Mucosa of descending colon (tissue), 3 donors: ENCODE measurements at regions not wholly inside any gene's neighbourhood (a gene's known extent, or its start where the extent isn't known, plus 50 kb on each side); places are given as distances from the start of the nearest gene placed in this dataset.

Experiments used
- ATAC-seq: fragments of 200-7000 bp; cut with Tn5 transposase; one replicate; pipeline ENCODE4 v1.9.1; 2020; ENCODE audit warnings: mild to moderate bottlenecking, moderate library complexity
- DNase-seq, 3 donors: peaks; one replicate each; pipeline ENCODE4 v3.0.0-alpha.2; 2020
- H3K36me3 ChIP-seq: fragments of 200-600 bp; one replicate; pipeline ENCODE4 v1.8.0; 2021; ENCODE audit warnings: low read depth, mild to moderate bottlenecking
- H3K4me1 ChIP-seq: fragments of 200-600 bp; one replicate; pipeline ENCODE4 v1.8.0; 2021; ENCODE audit warnings: low read depth, mild to moderate bottlenecking
- H3K4me3 ChIP-seq: fragments of 200-600 bp; one replicate; pipeline ENCODE4 v1.8.0; 2021; ENCODE audit warnings: mild to moderate bottlenecking
- H3K9me3 ChIP-seq: fragments of 200-600 bp; one replicate; pipeline ENCODE4 v1.8.0; 2021; ENCODE audit warnings: mild to moderate bottlenecking
- intact Hi-C, 2 donors: fragments of 100-400 bp; cut with DNase I in 1 of 2; cut with micrococcal nuclease in 1 of 2; formaldehyde crosslinking; loops; one replicate each; pipeline versions ENCODE4 v1.11.0 to v1.11.1; 2022; cut with DNase I, micrococcal nuclease
- TF ChIP-seq, protein P1 (sequence below): fragments of 200-600 bp; IDR thresholded peaks from one replicate; pipeline ENCODE4 v1.8.0; 2022; ENCODE audit warnings: antibody characterized with exemption, mild to moderate bottlenecking
- donor health status: DM: no; HTN: no; CAD: no; lungs with moderate emphysema.
- donor health status: DM: no; HTN: no; CAD: no.
- donor health status: DM: no; HTN: yes; CAD: no.

DNA sequence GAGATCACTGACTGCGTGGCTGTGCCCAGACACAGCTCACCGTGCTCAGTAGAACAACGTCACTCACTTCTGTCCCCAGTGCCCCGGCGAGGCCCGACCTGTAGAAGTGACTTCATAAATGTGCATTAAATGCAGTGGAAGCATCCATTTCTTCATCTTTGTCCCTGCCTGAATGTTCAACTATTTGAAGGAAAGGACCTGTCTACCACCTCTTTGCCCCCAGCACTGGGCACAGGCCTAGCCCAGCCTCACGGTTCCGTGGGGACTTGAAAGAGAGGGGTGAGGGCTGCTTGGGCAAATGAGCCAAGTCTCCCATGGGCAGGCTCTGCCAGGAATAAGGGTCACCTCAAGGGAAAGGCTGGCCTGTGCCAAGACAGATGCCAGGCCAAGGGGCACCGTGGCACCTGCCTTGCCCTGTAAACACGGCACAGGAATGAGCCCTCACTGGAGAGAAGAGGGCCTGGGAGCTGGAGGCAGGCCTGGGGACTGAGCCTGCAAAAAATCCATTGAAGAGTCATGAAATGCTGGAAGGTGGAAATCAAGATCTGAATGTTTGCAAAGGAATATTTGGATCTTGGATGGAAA, 845.3 kb downstream of the BRD1 start:
- intact Hi-C loops, result no loop called here
- Histone ChIP-seq H3K36me3 (no peaks in the 10 kb centered on the region), H3K4me1 (no peaks in the 10 kb centered on the region), H3K9me3 (no peaks in the 10 kb centered on the region), H3K4me3 (no peak overlapping the region)
- DNase-seq, result no peak
- ATAC-seq, result no peak
- TF ChIP-seq, protein P1, sequence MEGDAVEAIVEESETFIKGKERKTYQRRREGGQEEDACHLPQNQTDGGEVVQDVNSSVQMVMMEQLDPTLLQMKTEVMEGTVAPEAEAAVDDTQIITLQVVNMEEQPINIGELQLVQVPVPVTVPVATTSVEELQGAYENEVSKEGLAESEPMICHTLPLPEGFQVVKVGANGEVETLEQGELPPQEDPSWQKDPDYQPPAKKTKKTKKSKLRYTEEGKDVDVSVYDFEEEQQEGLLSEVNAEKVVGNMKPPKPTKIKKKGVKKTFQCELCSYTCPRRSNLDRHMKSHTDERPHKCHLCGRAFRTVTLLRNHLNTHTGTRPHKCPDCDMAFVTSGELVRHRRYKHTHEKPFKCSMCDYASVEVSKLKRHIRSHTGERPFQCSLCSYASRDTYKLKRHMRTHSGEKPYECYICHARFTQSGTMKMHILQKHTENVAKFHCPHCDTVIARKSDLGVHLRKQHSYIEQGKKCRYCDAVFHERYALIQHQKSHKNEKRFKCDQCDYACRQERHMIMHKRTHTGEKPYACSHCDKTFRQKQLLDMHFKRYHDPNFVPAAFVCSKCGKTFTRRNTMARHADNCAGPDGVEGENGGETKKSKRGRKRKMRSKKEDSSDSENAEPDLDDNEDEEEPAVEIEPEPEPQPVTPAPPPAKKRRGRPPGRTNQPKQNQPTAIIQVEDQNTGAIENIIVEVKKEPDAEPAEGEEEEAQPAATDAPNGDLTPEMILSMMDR, result no peak

DNA sequence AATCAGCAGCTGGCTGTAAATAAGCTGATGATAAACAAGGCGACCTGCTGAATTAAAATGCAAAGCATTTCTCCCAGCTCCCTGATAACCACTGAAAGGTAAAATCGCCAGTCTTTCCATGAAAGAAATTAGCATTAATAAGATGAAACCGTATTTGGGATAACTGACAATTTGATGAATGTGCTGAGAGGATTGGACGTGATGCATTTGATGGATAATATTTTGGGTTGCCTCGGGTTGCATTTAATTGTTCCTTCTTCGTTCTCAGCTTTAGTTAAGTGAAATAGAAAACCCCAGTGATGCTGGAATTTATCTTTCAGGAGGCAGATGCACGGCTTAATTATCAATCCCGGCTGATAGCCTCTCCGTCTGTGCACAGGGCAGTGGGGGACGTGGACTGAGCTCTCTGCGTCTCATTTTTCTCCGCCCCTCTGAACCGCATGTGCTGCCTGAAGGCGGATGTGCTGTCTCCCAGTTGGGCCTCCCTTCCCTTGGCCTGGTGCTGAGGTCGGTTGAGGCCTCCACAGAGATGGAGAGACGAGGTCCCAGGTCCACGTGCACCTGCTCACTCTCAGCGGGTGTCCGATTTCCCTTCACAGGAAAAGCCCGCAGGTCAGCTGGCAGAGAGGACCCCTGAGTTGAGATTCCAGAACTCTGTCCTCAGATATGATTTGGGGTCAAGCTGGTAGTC, 846.2 kb downstream of the BRD1 start:
- DNase-seq (no peak), ATAC-seq (no peak)
- intact Hi-C loops, result no loop called here
- Histone ChIP-seq H3K4me1 (no peaks in the 10 kb centered on the region), H3K36me3 (no peaks in the 10 kb centered on the region), H3K4me3 (no peak overlapping the region), H3K9me3 (no peaks in the 10 kb centered on the region)
- TF ChIP-seq, protein P1, result no peak

DNA sequence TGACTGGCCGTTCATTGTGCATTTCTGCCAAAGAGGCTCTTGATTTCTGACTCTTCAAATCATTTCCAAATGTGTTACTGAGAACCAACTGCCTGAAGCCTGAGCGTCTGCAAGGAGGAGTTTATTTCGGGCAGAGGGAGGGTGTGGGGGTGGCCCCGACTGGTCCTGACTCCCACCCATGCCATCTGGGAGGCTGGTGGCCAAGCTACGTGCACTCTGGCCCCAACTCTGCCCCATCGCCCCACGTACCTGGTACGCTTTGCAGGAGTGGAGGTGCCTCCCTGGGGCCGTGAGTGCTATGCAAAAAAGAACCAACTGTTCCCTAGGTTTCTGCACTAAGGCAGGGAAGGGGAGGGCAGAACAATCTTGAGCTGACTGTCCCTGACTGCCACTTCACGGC, 846.8 kb downstream of the BRD1 start:
- no peak for DNase-seq
- H3K36me3 ChIP-seq, result no peaks in the 10 kb centered on the region
- no peaks in the 10 kb centered on the region for H3K9me3 ChIP-seq
- no peaks in the 10 kb centered on the region for H3K4me1 ChIP-seq
- TF ChIP-seq, protein P1, result no peak
- no peak for ATAC-seq
- H3K4me3 ChIP-seq, result no peak overlapping the region
- intact Hi-C loops, result no loop called here

DNA sequence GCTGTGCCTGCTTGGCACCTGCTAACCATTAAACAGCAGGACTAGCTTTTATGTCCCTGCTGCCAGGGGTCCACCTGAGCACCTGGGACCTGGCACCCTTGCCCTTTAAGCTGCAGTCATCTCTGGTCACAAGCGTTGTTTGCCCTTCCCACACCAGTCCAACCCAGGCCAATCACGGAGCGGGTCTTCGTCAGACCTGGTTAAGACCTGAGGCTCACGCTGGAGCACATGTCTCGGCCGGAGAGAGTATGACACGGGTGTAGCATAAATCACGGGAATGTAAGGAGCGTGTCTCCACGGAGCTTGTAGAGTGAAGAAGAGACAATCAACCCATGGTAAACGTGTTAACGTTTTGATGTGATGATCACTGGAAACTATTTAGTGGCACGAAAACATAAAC, 847.3 kb downstream of the BRD1 start:
- TF ChIP-seq, protein P1, result no peak
- Histone ChIP-seq H3K4me3 (no peak overlapping the region), H3K4me1 (no peaks in the 10 kb centered on the region), H3K36me3 (no peaks in the 10 kb centered on the region), H3K9me3 (no peaks in the 10 kb centered on the region)
- DNase-seq, result no peak
- intact Hi-C loops, result no loop called here
- ATAC-seq, result no peak

DNA sequence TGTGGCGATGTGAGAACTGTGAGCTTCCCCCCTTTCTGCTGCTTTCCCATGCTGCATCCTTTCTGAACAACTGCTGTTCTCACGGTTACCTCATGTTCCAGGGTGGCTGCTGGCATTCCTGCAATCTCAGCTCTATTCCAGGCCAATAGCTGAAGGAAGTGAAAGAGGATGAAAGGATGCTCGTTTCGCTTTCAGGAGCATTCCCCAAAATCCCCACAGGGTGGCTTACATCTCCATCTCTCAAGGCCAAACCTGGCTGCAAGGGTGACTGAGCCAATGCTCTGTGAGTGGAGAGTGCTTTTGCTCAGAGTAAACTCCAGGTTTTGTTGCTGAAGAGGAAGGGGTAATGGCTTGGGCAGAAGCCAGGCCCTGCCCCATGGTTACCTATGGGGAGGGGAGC, 848.2 kb downstream of the BRD1 start:
- TF ChIP-seq, protein P1, result no peak
- DNase-seq (no peak), ATAC-seq (no peak)
- Histone ChIP-seq H3K9me3 (no peaks in the 10 kb centered on the region), H3K36me3 (no peaks in the 10 kb centered on the region), H3K4me1 (no peaks in the 10 kb centered on the region), H3K4me3 (no peak overlapping the region)
- intact Hi-C loops, result no loop called here
